CD4-positive, alpha-beta T cell (primary cell): ENCODE measurements at regions not wholly inside any gene's neighbourhood (a gene's known extent, or its start where the extent isn't known, plus 50 kb on each side); places are given as distances from the start of the nearest gene placed in this dataset.

Source experiments
- ATAC-seq: fragments of 200-7000 bp; cut with Tn5 transposase; one replicate; pipeline ENCODE4 v1.10.0; 2022; ENCODE audit warnings: mild to moderate bottlenecking; ENCODE audit not compliant: poor library complexity
- CTCF ChIA-PET: fragments of 350-600 bp; sonication (Branson Sonifier 250); formaldehyde crosslinking; loops from one replicate; lab custom pipeline; 2021; ENCODE audit warnings: antibody characterized with exemption, inconsistent platforms; lab: Charles Lee
- POLR2A ChIA-PET: fragments of 350-600 bp; sonication (Branson Sonifier 250); formaldehyde crosslinking; loops from one replicate; lab custom pipeline; 2021; ENCODE audit warnings: antibody characterized with exemption, inconsistent platforms; lab: Charles Lee
- DNase-seq, 14 experiments: peaks; one replicate each; pipeline ENCODE4 v3.0.0-alpha.2; 2013 to 2020; ENCODE audit warnings: mixed read lengths in 2 of 14
- H3K27ac ChIP-seq, 2 donors: one replicate each; pipeline versions ENCODE4 v1.5.1 to v1.7.0; 2013; ENCODE audit warnings: low read length in 2 of 2, low read depth in 1 of 2, mild to moderate bottlenecking in 1 of 2
- H3K27me3 ChIP-seq, 2 experiments: 1 replicate in 1 of 2; 2 replicates in 1 of 2; pipeline versions ENCODE4 v1.6.1 to v1.7.0; 2013; ENCODE audit warnings: low read length in 2 of 2, control low read depth in 1 of 2, mild to moderate bottlenecking in 1 of 2, moderate library complexity in 1 of 2; ENCODE audit not compliant: insufficient read depth in 2 of 2, control insufficient read depth in 1 of 2
- H3K36me3 ChIP-seq: one replicate; pipeline ENCODE4 v1.6.1; 2013; ENCODE audit warnings: low read length, control low read depth; ENCODE audit not compliant: insufficient read depth
- H3K4me1 ChIP-seq: one replicate; pipeline ENCODE4 v1.6.1; 2013; ENCODE audit warnings: low read length, control low read depth; ENCODE audit not compliant: insufficient read depth
- H3K4me3 ChIP-seq: one replicate; pipeline ENCODE4 v1.5.1; 2013; ENCODE audit warnings: mild to moderate bottlenecking, low read length, moderate library complexity
- H3K9me3 ChIP-seq, 2 experiments: 1 replicate in 1 of 2; 2 replicates in 1 of 2; pipeline versions ENCODE4 v1.6.1 to v1.7.0; 2013; ENCODE audit warnings: low read length in 2 of 2, mild to moderate bottlenecking in 2 of 2, control low read depth in 1 of 2, moderate library complexity in 1 of 2; ENCODE audit not compliant: control insufficient read depth in 1 of 2, insufficient read depth in 1 of 2
- H3K27ac Mint-ChIP-seq: one replicate; pipeline ENCODE4 v1.8.0; 2020; ENCODE audit warnings: mixed read lengths
- H3K27me3 Mint-ChIP-seq: one replicate; pipeline ENCODE4 v1.8.0; 2021; ENCODE audit warnings: mixed read lengths
- H3K36me3 Mint-ChIP-seq: one replicate; pipeline ENCODE4 v1.8.0; 2021; ENCODE audit warnings: low read depth, mixed read lengths
- H3K4me1 Mint-ChIP-seq: one replicate; pipeline ENCODE4 v1.8.0; 2021; ENCODE audit warnings: low read depth, mixed read lengths
- H3K4me3 Mint-ChIP-seq: one replicate; pipeline ENCODE4 v1.8.0; 2020; ENCODE audit warnings: mild to moderate bottlenecking, mixed read lengths
- H3K9me3 Mint-ChIP-seq: one replicate; pipeline ENCODE4 v1.8.0; 2020; ENCODE audit warnings: mixed read lengths
- CTCF ChIP-seq: fragments of 200-600 bp; IDR thresholded peaks from one replicate; pipeline ENCODE4 v1.8.0; 2022; ENCODE audit warnings: antibody characterized with exemption, mild to moderate bottlenecking
- intact Hi-C, 2 experiments: fragments of 100-400 bp; cut with DNase I in 1 of 2; cut with micrococcal nuclease in 1 of 2; formaldehyde crosslinking; loops; one replicate each; pipeline versions ENCODE4 v1.15.1 to v1.9.0; 2023 to 2025; cut with DNase I, micrococcal nuclease

DNA sequence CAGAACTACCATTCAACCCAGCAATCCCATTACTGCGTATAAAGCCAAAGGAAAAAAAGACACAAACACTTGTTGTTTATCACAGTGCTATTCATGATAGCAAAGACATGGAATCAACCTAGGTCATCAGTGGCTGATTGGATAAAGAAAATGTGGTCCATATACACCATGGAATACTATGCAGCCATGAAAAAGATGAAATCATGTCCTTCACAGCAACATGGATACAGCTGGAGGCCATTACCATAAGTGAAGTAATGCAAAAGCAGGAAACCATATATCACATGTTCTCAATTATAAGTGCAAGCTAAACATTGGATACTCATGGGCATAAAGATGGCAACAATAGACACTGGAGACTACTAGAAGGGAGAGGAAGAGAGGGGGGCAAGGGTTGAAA lies 299.6 kb downstream of the ADGRG6 start:
- H3K36me3 ChIP-seq, result no peaks in the 10 kb centered on the region
- no peaks in the 10 kb centered on the region for H3K9me3 Mint-ChIP-seq
- no peak overlapping the region for H3K4me3 ChIP-seq
- H3K27ac Mint-ChIP-seq, result no peak overlapping the region
- H3K27me3 ChIP-seq, result no peaks in the 10 kb centered on the region
- intact Hi-C loops, result no loop called here
- no peak overlapping the region for H3K4me3 Mint-ChIP-seq
- no peak for TF ChIP-seq CTCF
- CTCF ChIA-PET, result no interaction called here
- H3K27ac ChIP-seq, result no peak overlapping the region
- no peaks in the 10 kb centered on the region for H3K9me3 ChIP-seq
- POLR2A ChIA-PET, result no interaction called here
- H3K4me1 Mint-ChIP-seq, result peaks cover 35% of the 10 kb centered on the region
- no peaks in the 10 kb centered on the region for H3K4me1 ChIP-seq
- no peaks in the 10 kb centered on the region for H3K36me3 Mint-ChIP-seq
- no peak for DNase-seq
- ATAC-seq, result no peak
- no peaks in the 10 kb centered on the region for H3K27me3 Mint-ChIP-seq

DNA sequence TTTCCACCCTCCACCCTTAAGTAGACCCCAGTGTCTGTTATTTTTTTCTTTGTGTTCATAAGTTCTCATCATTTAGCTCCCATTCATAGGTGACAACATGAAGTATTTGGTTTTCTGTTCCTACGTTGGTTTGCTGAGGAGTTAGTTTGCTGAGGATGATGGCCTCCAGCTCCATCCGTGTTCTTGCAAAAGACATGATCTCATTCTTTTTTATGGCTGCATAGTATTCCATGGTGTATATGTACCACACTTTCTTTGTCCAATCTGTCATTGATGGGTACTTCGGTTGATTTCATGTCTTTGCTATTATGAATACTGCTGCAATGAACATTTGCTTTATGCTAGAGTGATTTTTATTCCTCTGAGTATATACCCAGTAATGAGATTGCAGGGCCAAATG lies 301.2 kb downstream of the ADGRG6 start:
- no peak overlapping the region for H3K4me3 Mint-ChIP-seq
- no peaks in the 10 kb centered on the region for H3K27me3 Mint-ChIP-seq
- no peaks in the 10 kb centered on the region for H3K9me3 Mint-ChIP-seq
- no peak for DNase-seq
- Histone ChIP-seq H3K36me3 (no peaks in the 10 kb centered on the region), H3K27ac (no peak overlapping the region), H3K9me3 (no peaks in the 10 kb centered on the region), H3K27me3 (no peaks in the 10 kb centered on the region), H3K4me3 (no peak overlapping the region), H3K4me1 (no peaks in the 10 kb centered on the region)
- peaks cover 25% of the 10 kb centered on the region for H3K4me1 Mint-ChIP-seq
- H3K27ac Mint-ChIP-seq, result no peak overlapping the region
- no peaks in the 10 kb centered on the region for H3K36me3 Mint-ChIP-seq
- no peak for TF ChIP-seq CTCF
- CTCF ChIA-PET, result no interaction called here
- intact Hi-C loops, result no loop called here
- POLR2A ChIA-PET, result no interaction called here
- ATAC-seq, result no peak

GRCh38 chr6:142605922-142606485 lies 304.2 kb downstream of the ADGRG6 start:
- ATAC-seq, result no peak
- DNase-seq, result no peak
- no peak overlapping the region for H3K27ac ChIP-seq
- Mint-ChIP-seq H3K36me3 (no peaks in the 10 kb centered on the region), H3K27ac (no peak overlapping the region), H3K4me1 (peaks cover 15% of the 10 kb centered on the region), H3K27me3 (no peaks in the 10 kb centered on the region), H3K4me3 (no peak overlapping the region), H3K9me3 (peaks cover 3% of the 10 kb centered on the region)
- CTCF ChIA-PET, result no interaction called here
- H3K4me1 ChIP-seq, result no peaks in the 10 kb centered on the region
- H3K9me3 ChIP-seq, result no peaks in the 10 kb centered on the region
- H3K27me3 ChIP-seq, result no peaks in the 10 kb centered on the region
- intact Hi-C loops, result no loop called here
- no peak for TF ChIP-seq CTCF
- no peak overlapping the region for H3K4me3 ChIP-seq
- no peaks in the 10 kb centered on the region for H3K36me3 ChIP-seq
- POLR2A ChIA-PET, result no interaction called here
